SK-N-SH (cell line): ENCODE measurements at regions not wholly inside any gene's neighbourhood (a gene's known extent, or its start where the extent isn't known, plus 50 kb on each side); places are given as distances from the start of the nearest gene placed in this dataset.
"Not testable (repeated sequence)": the region's sequence is repeated elsewhere in the genome, so short reads cannot be mapped to it uniquely, and the experiment has no call there.

ENCODE experiments used
- CTCF ChIA-PET: fragments of 300-600, 350-600 bp; formaldehyde crosslinking; extraction: SDS; loops from one replicate; lab custom pipeline; 2021; lab: Yijun Ruan, JAX
- POLR2A ChIA-PET: fragments of 350-600 bp; sonication (Branson Sonifier 250); formaldehyde crosslinking; extraction: SDS; loops from one replicate; lab custom pipeline; 2020; ENCODE audit warnings: antibody characterized with exemption, inconsistent platforms; lab: Yijun Ruan, JAX
- DNase-seq: peaks from one replicate; pipeline ENCODE4 v3.0.0; 2012
- H2AFZ ChIP-seq: fragments of 200-600 bp; sonication (generic); 2 replicates; pipeline ENCODE4 v1.8.1; 2016; ENCODE audit warnings: antibody characterized with exemption, mild to moderate bottlenecking, low read depth
- H3F3A ChIP-seq: fragments of 200-600 bp; sonication (generic); replicated peaks from 2 replicates; pipeline ENCODE3; 2016; ENCODE audit warnings: antibody characterized with exemption, mild to moderate bottlenecking; ENCODE audit not compliant: insufficient read depth
- H3K27ac ChIP-seq, 2 experiments: fragments of 200-500 bp in 1 of 2; fragments of 200-600 bp in 1 of 2; sonication (Bioruptor generic) in 1 of 2; sonication (generic), shearing (Covaris generic) in 1 of 2; 2 replicates each; pipeline versions ENCODE4 v1.5.1 to v1.6.1; 2014 to 2016; ENCODE audit warnings: low read depth in 2 of 2, inconsistent platforms in 1 of 2, low read length in 1 of 2, mild to moderate bottlenecking in 1 of 2, mixed read lengths in 1 of 2
- H3K27me3 ChIP-seq: fragments of 200-600 bp; sonication (generic), shearing (Covaris generic); 2 replicates; pipeline ENCODE4 v1.6.1; 2016; ENCODE audit warnings: mixed run types; ENCODE audit not compliant: insufficient read depth
- H3K36me3 ChIP-seq, 2 experiments: fragments of 200-500 bp in 1 of 2; fragments of 200-600 bp in 1 of 2; sonication (Bioruptor generic) in 1 of 2; sonication (generic) in 1 of 2; replicated peaks in 1 of 2; 2 replicates each; pipeline versions ENCODE3 to v1.5.1; 2014 to 2016; ENCODE audit warnings: low read length in 1 of 2, mild to moderate bottlenecking in 1 of 2; ENCODE audit not compliant: insufficient read depth in 2 of 2, control insufficient read depth in 1 of 2
- H3K4me1 ChIP-seq, 2 experiments: fragments of 200-500 bp in 1 of 2; fragments of 200-600 bp in 1 of 2; sonication (Bioruptor generic) in 1 of 2; sonication (generic), shearing (Covaris generic) in 1 of 2; 2 replicates each; pipeline versions ENCODE4 v1.5.1 to v1.6.1; 2014 to 2016; ENCODE audit warnings: low read depth in 1 of 2, low read length in 1 of 2, mixed run types in 1 of 2; ENCODE audit not compliant: insufficient read depth in 2 of 2, control insufficient read depth in 1 of 2
- H3K4me2 ChIP-seq: fragments of 200-600 bp; sonication (generic), shearing (Covaris generic); 2 replicates; pipeline ENCODE4 v1.6.1; 2017; ENCODE audit warnings: mixed run types
- H3K4me3 ChIP-seq, 2 experiments: fragments of 200-500 bp in 1 of 2; fragments of 200-600 bp in 1 of 2; sonication (Bioruptor generic) in 1 of 2; sonication (generic), shearing (Covaris generic) in 1 of 2; 2 replicates each; pipeline versions ENCODE4 v1.5.1 to v1.8.1; 2014 to 2016; ENCODE audit warnings: low read depth in 2 of 2, inconsistent platforms in 1 of 2, low read length in 1 of 2, mild to moderate bottlenecking in 1 of 2, mixed read lengths in 1 of 2, moderate library complexity in 1 of 2
- H3K79me2 ChIP-seq: fragments of 200-600 bp; sonication (generic); 2 replicates; pipeline ENCODE4 v1.8.1; 2017; ENCODE audit warnings: mild to moderate bottlenecking; ENCODE audit not compliant: insufficient read depth
- H3K9ac ChIP-seq: fragments of 200-600 bp; sonication (generic); 2 replicates; pipeline ENCODE4 v1.6.1; 2017; ENCODE audit warnings: mixed run types
- H3K9me2 ChIP-seq: fragments of 200-600 bp; sonication (generic); 2 replicates; pipeline ENCODE4 v1.6.1; 2017; ENCODE audit warnings: mixed run types
- H3K9me3 ChIP-seq: fragments of 200-600 bp; sonication (generic); 2 replicates; pipeline ENCODE4 v1.6.1; 2017; ENCODE audit warnings: mixed run types, mild to moderate bottlenecking, moderate library complexity
- H4K20me1 ChIP-seq: fragments of 200-600 bp; sonication (generic); 2 replicates; pipeline ENCODE4 v1.6.1; 2017; ENCODE audit warnings: mild to moderate bottlenecking, mixed run types; ENCODE audit not compliant: insufficient read depth
- WGBS: methylation state at CpG from one replicate; pipeline ENCODE4 v1.1.6; 2017; ENCODE audit warnings: low lambda C conversion rate; 5-methylcytosine and 5-hydroxymethylcytosine counted together

DNA sequence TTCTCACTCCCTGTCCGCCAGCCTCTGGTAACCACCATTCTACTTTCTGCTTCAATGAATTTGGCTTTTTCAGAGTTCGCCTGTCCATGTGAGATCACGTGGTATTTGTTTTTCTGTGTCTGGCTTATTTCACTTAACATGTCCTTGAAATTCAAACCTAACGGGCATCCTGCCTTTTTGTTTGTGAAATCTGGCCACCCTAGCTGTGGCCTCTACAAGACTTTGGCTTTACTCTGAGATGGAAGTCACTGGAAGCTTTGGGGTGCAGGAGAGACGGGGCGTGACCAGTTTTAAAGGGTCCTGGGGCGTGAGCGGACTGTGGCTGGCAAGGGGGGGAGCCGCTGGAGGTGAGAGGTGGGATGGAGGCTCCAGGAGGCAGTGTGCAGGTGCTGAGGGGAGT lies 66.4 kb downstream of the PROP1 start:
- H3K4me3 ChIP-seq, H3K27ac ChIP-seq, H2AFZ ChIP-seq, H3K79me2 ChIP-seq, H3K4me1 ChIP-seq, CTCF ChIA-PET, H3K36me3 ChIP-seq, H3K9me2 ChIP-seq, H3K9ac ChIP-seq, H4K20me1 ChIP-seq, H3F3A ChIP-seq, H3K9me3 ChIP-seq, DNase-seq, H3K27me3 ChIP-seq, POLR2A ChIA-PET, H3K4me2 ChIP-seq: not testable (repeated sequence)
- 94% methylated on average over 3 of the region's 9 CpGs for WGBS

DNA sequence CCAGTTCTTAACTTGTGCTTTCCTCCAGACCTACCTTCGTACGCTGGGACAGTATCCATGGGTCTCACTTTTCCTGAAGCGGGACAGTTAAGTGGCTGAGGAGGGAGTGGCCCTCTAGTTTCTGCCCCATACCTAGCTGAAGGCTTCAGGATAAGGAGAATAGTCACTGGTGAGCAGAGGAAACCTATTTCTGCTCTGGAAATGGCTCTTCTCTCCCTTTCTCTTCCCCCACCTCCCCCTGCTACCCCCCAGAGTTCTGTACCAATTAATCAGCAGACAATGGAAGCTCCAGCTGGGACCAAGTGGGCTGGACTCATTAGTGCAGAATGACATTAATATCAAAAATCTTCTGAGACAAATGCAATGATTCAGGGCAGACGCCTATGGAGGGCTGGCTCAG lies 68.5 kb downstream of the PROP1 start:
- H3K36me3 ChIP-seq, H3K9me2 ChIP-seq, H3K27ac ChIP-seq, H3K9ac ChIP-seq, DNase-seq, H3K4me1 ChIP-seq, H3K79me2 ChIP-seq, H4K20me1 ChIP-seq, H2AFZ ChIP-seq, H3K9me3 ChIP-seq, H3K4me2 ChIP-seq, H3K4me3 ChIP-seq, POLR2A ChIA-PET, H3K27me3 ChIP-seq, CTCF ChIA-PET, H3F3A ChIP-seq: not testable (repeated sequence)
- no CpG with 5 or more reads among the region's 4 CpGs for WGBS

DNA sequence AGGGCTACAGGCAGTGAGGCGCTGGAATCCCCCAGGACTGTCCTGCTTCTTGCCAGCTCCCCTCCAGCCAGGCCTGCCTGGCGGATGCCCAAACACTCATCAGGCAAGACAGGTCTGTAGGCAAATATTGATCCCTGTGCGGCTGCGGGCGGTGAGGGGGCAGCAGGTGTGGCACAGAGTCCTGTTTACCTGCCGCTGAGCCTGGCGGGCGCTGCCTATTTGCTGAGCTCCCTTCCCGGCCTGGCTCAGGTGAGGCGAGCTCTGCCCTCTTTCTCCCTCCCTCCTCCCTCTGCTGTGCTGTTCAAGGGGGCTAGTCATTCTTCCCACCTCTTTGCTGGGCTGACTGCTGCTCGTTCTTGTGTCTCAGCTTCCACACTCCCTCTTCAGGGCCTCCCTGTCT lies 71.5 kb downstream of the PROP1 start:
- H3K4me1 ChIP-seq, H3K36me3 ChIP-seq, H3K27me3 ChIP-seq, CTCF ChIA-PET, H3K4me2 ChIP-seq, H3K4me3 ChIP-seq, H2AFZ ChIP-seq, H3K79me2 ChIP-seq, H3F3A ChIP-seq, DNase-seq, H3K9me2 ChIP-seq, H3K9me3 ChIP-seq, H3K27ac ChIP-seq, H4K20me1 ChIP-seq, H3K9ac ChIP-seq, POLR2A ChIA-PET: not testable (repeated sequence)
- no CpG with 5 or more reads among the region's 11 CpGs for WGBS

DNA sequence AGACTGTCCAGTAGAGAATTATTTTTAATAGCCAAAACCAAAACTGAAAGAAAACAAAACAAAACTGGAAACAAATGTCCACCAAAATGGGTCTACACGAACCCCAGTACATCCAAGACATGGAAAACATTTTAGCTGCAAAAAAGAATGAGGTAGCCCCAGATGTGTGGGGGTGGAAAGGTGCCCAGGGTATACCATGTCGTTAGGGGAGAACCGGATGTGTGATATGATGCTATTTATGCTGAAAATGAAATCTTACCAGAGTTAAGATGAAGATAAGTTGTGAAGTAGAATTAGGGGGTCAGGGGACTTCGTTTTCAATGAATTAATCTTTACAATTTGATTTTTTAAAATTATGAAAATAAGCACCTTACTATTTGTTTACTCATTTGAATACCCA lies 72.2 kb downstream of the PROP1 start:
- CTCF ChIA-PET, H4K20me1 ChIP-seq, H3K9me2 ChIP-seq, H3K4me2 ChIP-seq, H3K79me2 ChIP-seq, H3K9ac ChIP-seq, POLR2A ChIA-PET, H3K9me3 ChIP-seq, H3K27ac ChIP-seq, H3K27me3 ChIP-seq, H3K4me3 ChIP-seq, H3K36me3 ChIP-seq, H3F3A ChIP-seq, H3K4me1 ChIP-seq, H2AFZ ChIP-seq, DNase-seq: not testable (repeated sequence)
- WGBS = 59% methylated on average over 3 of the region's 4 CpGs

DNA sequence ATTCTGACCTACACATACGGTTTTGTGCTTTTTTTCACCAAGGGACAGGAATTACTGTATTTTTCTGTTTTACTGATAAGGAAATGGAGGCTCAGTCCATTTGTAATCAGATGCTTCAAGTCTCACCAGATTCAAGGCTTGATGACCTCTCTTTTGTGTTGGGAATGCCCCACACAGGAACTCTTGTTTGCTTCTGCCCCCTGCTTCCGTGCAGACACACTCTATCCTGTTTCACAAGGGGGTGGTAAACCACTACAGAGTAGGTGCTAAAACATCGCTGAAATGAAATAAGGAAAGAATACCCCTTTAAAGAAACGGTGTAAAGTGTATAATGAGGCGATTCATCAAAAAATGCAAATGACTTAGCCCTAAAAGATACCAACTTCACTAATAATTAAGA lies 72.9 kb downstream of the PROP1 start:
- H3K4me3 ChIP-seq, H4K20me1 ChIP-seq, H3K36me3 ChIP-seq, H3K27me3 ChIP-seq, H2AFZ ChIP-seq, H3K9me2 ChIP-seq, H3K27ac ChIP-seq, CTCF ChIA-PET, DNase-seq, H3K79me2 ChIP-seq, H3K9ac ChIP-seq, H3K9me3 ChIP-seq, H3F3A ChIP-seq, H3K4me2 ChIP-seq, POLR2A ChIA-PET, H3K4me1 ChIP-seq: not testable (repeated sequence)
- WGBS = 66% methylated on average over 4 of the region's 5 CpGs

GRCh38 chr5:177909261-177909660 lies 86.8 kb downstream of the PROP1 start:
- H3K9me2 ChIP-seq, H4K20me1 ChIP-seq, H3F3A ChIP-seq, CTCF ChIA-PET, H3K4me2 ChIP-seq, H2AFZ ChIP-seq, H3K9me3 ChIP-seq, H3K9ac ChIP-seq, DNase-seq, POLR2A ChIA-PET, H3K4me1 ChIP-seq, H3K36me3 ChIP-seq, H3K4me3 ChIP-seq, H3K27ac ChIP-seq, H3K79me2 ChIP-seq, H3K27me3 ChIP-seq: not testable (repeated sequence)
- WGBS = 44% methylated on average over 2 of the region's 2 CpGs

- H3K36me3 ChIP-seq, H3K27me3 ChIP-seq, H3K4me1 ChIP-seq, H2AFZ ChIP-seq, H3K4me2 ChIP-seq, H3K79me2 ChIP-seq, H3K4me3 ChIP-seq, DNase-seq, CTCF ChIA-PET, H3F3A ChIP-seq, H3K9me3 ChIP-seq, H3K9me2 ChIP-seq, H3K27ac ChIP-seq, POLR2A ChIA-PET, H4K20me1 ChIP-seq, H3K9ac ChIP-seq: not testable (repeated sequence)
- no CpG with 5 or more reads among the region's 3 CpGs for WGBS
Measured at GRCh38 chr5:177902806-177903205, 93.2 kb downstream of the PROP1 start.
